ENCODE measurements at regions not wholly inside any gene's neighbourhood (a gene's known extent, or its start where the extent isn't known, plus 50 kb on each side); places are given as distances from the start of the nearest gene placed in this dataset.
"Not testable (repeated sequence)": the region's sequence is repeated elsewhere in the genome, so short reads cannot be mapped to it uniquely, and the experiment has no call there.

GRCh38 chr14:53237488-53237887 is 84.4 kb upstream of the DDHD1 start:
- H3K4me3 Mint-ChIP-seq = no peak overlapping the region
- intact Hi-C loops (cut with micrococcal nuclease) = no loop called here
- no peak overlapping the region for H3K27ac Mint-ChIP-seq
- H3K27me3 Mint-ChIP-seq = no peaks in the 10 kb centered on the region
- peaks cover 14% of the 10 kb centered on the region for H3K9me3 Mint-ChIP-seq
- no peaks in the 10 kb centered on the region for H3K36me3 Mint-ChIP-seq (ENCODE audit: low read depth)
- H3K4me1 Mint-ChIP-seq (ENCODE audit: low read depth) = peaks cover 6% of the 10 kb centered on the region

DNA sequence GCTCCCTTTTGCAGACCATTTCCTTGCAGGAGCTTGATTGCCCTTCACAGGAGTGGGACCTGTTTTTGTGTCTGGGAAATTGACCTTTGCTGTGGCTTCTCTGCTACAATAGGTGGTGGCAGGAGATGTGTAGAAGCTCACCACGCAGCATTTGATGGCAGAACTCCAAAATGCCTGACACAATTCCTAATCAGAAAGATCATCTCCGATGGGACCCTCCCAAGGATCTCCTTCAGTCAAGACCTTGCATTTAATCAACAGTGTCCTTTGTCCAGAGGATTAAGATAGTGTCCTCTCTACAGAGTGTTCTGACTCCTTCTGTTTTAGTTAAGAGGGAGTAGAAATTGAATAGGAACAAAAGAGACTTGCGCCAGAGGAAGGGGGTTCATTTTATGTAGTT is 83.6 kb upstream of the DDHD1 start:
- Mint-ChIP-seq H3K27me3 (no peaks in the 10 kb centered on the region), H3K4me3 (no peak overlapping the region), H3K4me1 (ENCODE audit: low read depth) (peaks cover 6% of the 10 kb centered on the region), H3K36me3 (ENCODE audit: low read depth) (no peaks in the 10 kb centered on the region), H3K9me3 (peaks cover 7% of the 10 kb centered on the region), H3K27ac (no peak overlapping the region)
- intact Hi-C loops (cut with micrococcal nuclease) = no loop called here

DNA sequence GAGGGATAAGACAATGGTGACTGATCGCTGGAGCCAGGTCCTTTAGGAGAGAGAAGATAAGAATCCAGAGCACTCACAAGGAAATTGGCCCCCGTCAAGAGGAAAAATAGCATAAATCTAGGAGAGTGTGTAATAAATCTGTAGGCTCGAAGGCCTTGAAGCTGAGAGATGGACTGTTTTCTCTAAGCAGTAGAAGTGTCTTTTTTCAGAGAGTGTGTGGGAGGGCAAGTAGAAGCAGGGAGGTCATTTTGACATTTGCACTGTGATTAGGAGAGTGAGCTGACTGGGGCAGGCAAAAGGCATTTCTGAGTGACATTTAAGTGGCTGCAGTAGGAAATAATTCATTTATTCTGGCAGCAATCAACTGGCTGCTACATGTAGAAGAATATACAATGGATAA is 78.0 kb upstream of the DDHD1 start:
- Mint-ChIP-seq H3K9me3 (peaks cover 8% of the 10 kb centered on the region), H3K36me3 (ENCODE audit: low read depth) (no peaks in the 10 kb centered on the region), H3K4me3 (no peak overlapping the region), H3K4me1 (ENCODE audit: low read depth) (no peaks in the 10 kb centered on the region), H3K27ac (no peak overlapping the region), H3K27me3 (no peaks in the 10 kb centered on the region)
- intact Hi-C loops (cut with micrococcal nuclease) = no loop called here

DNA sequence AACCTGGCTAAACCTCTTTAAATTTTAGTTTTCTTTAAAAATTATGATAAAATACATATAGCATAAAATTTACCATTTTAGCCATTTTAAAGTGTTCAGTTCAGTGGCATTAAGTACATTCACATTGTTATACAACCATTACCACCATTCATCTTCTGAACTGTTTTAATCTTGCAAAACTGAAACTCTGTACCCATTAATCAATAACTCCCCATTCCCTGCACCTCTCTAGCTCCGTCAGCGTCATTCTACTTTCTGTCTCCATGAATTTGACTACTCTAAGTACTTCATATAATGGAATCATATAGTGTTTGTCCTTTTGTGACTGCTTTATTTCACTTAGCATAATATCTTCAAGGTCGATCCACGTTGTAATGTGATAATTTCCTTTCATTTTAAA is 75.8 kb upstream of the DDHD1 start:
- intact Hi-C loops (cut with micrococcal nuclease) = no loop called here
- H3K36me3 Mint-ChIP-seq (ENCODE audit: low read depth) = no peaks in the 10 kb centered on the region
- no peaks in the 10 kb centered on the region for H3K27me3 Mint-ChIP-seq
- no peak overlapping the region for H3K27ac Mint-ChIP-seq
- peaks cover 27% of the 10 kb centered on the region for H3K9me3 Mint-ChIP-seq
- no peaks in the 10 kb centered on the region for H3K4me1 Mint-ChIP-seq (ENCODE audit: low read depth)
- H3K4me3 Mint-ChIP-seq = no peak overlapping the region

- H3K27me3 Mint-ChIP-seq = no peaks in the 10 kb centered on the region
Observed at GRCh38 chr14:53227154-53227718, 74.1 kb upstream of the DDHD1 start.

DNA sequence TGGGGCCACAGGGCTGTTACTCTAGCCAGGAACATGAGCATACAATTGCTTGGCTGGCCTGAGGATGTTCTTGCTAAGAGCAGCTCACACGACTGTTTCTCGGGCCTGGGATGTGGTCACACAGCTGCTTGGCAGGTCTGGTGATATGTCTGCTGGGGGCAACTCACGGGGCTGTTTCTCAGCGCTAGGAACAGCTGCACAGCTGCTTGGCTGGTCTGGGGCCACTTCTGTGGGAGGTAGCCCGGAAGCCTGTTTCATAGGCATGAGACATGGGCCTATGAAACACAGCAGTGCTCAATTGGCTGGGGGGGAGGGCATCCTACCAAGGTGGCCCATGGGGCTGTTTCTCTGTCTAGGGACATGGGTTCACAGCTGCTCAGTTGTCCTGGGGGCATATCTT is 73.4 kb upstream of the DDHD1 start:
- no peak overlapping the region for H3K27ac Mint-ChIP-seq
- no peak overlapping the region for H3K4me3 Mint-ChIP-seq
- H3K9me3 Mint-ChIP-seq = peaks cover 27% of the 10 kb centered on the region
- no peaks in the 10 kb centered on the region for H3K36me3 Mint-ChIP-seq (ENCODE audit: low read depth)
- no peaks in the 10 kb centered on the region for H3K4me1 Mint-ChIP-seq (ENCODE audit: low read depth)
- H3K27me3 Mint-ChIP-seq = no peaks in the 10 kb centered on the region
- intact Hi-C loops (cut with micrococcal nuclease) = no loop called here

More at GRCh38 chr14:53227154-53227718, 74.1 kb upstream of the DDHD1 start:
- Mint-ChIP-seq H3K36me3 (ENCODE audit: low read depth) (no peaks in the 10 kb centered on the region), H3K27ac (no peak overlapping the region), H3K9me3 (peaks cover 27% of the 10 kb centered on the region), H3K4me3 (no peak overlapping the region), H3K4me1 (ENCODE audit: low read depth) (no peaks in the 10 kb centered on the region)
- intact Hi-C loops (cut with micrococcal nuclease) = no loop called here

GRCh38 chr14:53220914-53221313 is 67.8 kb upstream of the DDHD1 start:
- no peak overlapping the region for H3K4me3 Mint-ChIP-seq
- H3K9me3 Mint-ChIP-seq = peaks cover 17% of the 10 kb centered on the region
- H3K36me3 Mint-ChIP-seq (ENCODE audit: low read depth) = no peaks in the 10 kb centered on the region
- peaks cover 2% of the 10 kb centered on the region for H3K27me3 Mint-ChIP-seq
- intact Hi-C loops (cut with micrococcal nuclease) = no loop called here
- no peak overlapping the region for H3K27ac Mint-ChIP-seq
- peaks cover 7% of the 10 kb centered on the region for H3K4me1 Mint-ChIP-seq (ENCODE audit: low read depth)

DNA sequence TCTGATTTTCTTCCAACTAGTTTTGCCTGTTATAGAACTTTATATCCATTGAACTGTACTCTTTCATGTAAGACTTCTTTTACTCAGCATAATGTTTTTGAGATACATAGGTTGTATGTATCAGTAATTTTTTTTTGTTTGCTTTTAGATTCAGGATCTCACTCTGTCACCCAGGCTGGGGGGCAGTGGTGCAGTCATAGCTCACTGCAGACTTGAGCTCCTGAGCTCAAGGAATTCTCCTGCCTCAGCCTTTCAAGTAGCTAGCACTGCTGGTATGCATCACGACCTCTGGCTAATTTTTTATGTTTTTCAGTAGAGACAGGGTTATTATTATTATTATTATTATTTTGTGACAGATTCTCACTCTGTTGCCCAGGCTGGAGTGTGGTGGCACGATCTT is 65.0 kb upstream of the DDHD1 start:
- no peaks in the 10 kb centered on the region for H3K36me3 Mint-ChIP-seq (ENCODE audit: low read depth)
- H3K4me1 Mint-ChIP-seq (ENCODE audit: low read depth) = peaks cover 7% of the 10 kb centered on the region
- peak overlapping the region; percentile 79 for H3K4me3 Mint-ChIP-seq
- intact Hi-C loops (cut with micrococcal nuclease) = loop anchor here (5.0 kb wide), 1 partner anchor 66 kb away; the partner anchor contains the start of gene DDHD1
- H3K27me3 Mint-ChIP-seq = peaks cover 2% of the 10 kb centered on the region
- no peaks in the 10 kb centered on the region for H3K9me3 Mint-ChIP-seq
- peak overlapping the region; percentile 74 for H3K27ac Mint-ChIP-seq

GRCh38 chr14:53217316-53217994 is 64.3 kb upstream of the DDHD1 start:
- Mint-ChIP-seq H3K9me3 (no peaks in the 10 kb centered on the region), H3K27ac (peak overlapping the region; percentile 74), H3K4me1 (ENCODE audit: low read depth) (peaks cover 7% of the 10 kb centered on the region), H3K4me3 (peak overlapping the region; percentile 79), H3K36me3 (ENCODE audit: low read depth) (no peaks in the 10 kb centered on the region), H3K27me3 (peaks cover 2% of the 10 kb centered on the region)
- intact Hi-C loops (cut with micrococcal nuclease) = loop anchor here (5.0 kb wide), 1 partner anchor 65 kb away; the partner anchor contains the start of gene DDHD1

DNA sequence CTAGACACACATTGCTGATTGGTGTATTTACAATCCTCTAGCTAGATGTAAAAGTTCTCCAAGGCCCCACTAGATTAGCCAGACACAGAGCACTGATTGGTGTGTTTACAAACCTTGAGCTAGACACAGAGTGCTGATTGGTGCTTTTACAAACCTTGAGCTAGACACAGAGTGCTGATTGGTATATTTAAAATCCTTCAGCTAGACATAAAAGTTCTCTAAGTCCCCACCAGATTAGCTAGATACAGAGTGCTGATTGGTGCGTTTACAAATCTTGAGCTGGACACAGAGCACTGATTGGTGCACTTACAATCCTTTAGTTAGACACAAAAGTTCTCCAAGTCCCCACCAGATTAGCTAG is 63.8 kb upstream of the DDHD1 start:
- H3K9me3 Mint-ChIP-seq; H3K36me3 Mint-ChIP-seq (ENCODE audit: low read depth); H3K27me3 Mint-ChIP-seq; H3K4me1 Mint-ChIP-seq (ENCODE audit: low read depth); H3K4me3 Mint-ChIP-seq: not testable (repeated sequence)
- intact Hi-C loops (cut with micrococcal nuclease) = loop anchor here (5.0 kb wide), 1 partner anchor 65 kb away; the partner anchor contains the start of gene DDHD1
- peak overlapping the region; percentile 74 for H3K27ac Mint-ChIP-seq

DNA sequence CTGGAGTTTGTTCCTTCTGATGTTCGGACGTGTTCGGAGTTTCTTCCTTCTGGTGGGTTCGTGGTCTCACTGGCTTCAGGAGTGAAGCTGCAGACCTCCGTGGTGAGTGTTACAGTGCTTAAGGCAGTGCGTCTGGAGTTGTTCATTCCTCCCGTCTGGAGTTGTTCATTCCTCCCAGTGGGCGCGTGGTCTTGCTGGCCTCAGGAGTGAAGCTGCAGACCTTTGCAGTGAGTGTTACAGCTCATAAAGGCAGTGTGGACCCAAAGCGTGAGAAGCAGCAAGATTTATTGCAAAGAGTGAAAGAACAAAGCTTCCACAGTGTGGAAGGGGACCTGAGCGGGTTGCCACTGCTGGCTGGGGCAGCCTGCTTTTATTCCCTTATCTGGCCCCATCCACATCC is 63.4 kb upstream of the DDHD1 start:
- H3K27ac Mint-ChIP-seq; H3K36me3 Mint-ChIP-seq (ENCODE audit: low read depth); H3K9me3 Mint-ChIP-seq; H3K4me1 Mint-ChIP-seq (ENCODE audit: low read depth); H3K4me3 Mint-ChIP-seq; H3K27me3 Mint-ChIP-seq: not testable (repeated sequence)
- intact Hi-C loops (cut with micrococcal nuclease) = loop anchor here (5.0 kb wide), 1 partner anchor 64 kb away; the partner anchor contains the start of gene DDHD1

GRCh38 chr14:53215101-53215500 is 62.0 kb upstream of the DDHD1 start:
- H3K4me1 Mint-ChIP-seq (ENCODE audit: low read depth) = peaks cover 7% of the 10 kb centered on the region
- H3K36me3 Mint-ChIP-seq (ENCODE audit: low read depth) = no peaks in the 10 kb centered on the region
- intact Hi-C loops (cut with micrococcal nuclease) = loop anchor here (5.0 kb wide), 1 partner anchor 63 kb away; the partner anchor contains the start of gene DDHD1
- no peaks in the 10 kb centered on the region for H3K9me3 Mint-ChIP-seq
- H3K4me3 Mint-ChIP-seq = no peak overlapping the region
- peaks cover 2% of the 10 kb centered on the region for H3K27me3 Mint-ChIP-seq
- no peak overlapping the region for H3K27ac Mint-ChIP-seq

DNA sequence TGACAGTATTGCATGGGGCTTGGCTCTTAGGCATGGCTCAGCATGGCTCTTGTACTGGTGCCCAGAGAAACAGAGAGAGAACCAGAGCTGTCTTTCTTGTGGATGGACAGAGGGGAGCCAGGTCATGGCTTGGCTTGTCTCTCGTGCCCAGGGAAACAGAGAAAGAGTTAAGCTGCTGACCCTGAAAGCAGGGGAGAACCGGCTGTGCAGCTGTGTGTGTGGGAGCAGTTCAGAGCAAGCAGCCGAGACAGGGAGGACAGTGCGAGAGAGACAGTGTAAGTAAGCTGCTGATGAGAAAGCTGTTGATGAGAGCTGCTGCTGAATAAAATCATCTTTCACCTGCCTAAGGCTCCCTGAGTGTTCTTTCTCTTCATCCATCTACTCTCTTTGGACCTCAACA is 61.3 kb upstream of the DDHD1 start:
- intact Hi-C loops (cut with micrococcal nuclease) = no loop called here
- Mint-ChIP-seq H3K4me1 (ENCODE audit: low read depth) (peaks cover 7% of the 10 kb centered on the region), H3K9me3 (no peaks in the 10 kb centered on the region)

GRCh38 chr14:53213761-53214160 is 60.6 kb upstream of the DDHD1 start:
- Mint-ChIP-seq H3K27me3 (peaks cover 2% of the 10 kb centered on the region), H3K27ac (no peak overlapping the region)

More for the DNA sequence above, 61.3 kb upstream of the DDHD1 start:
- Mint-ChIP-seq H3K27ac (no peak overlapping the region), H3K27me3 (peaks cover 2% of the 10 kb centered on the region), H3K4me3 (no peak overlapping the region), H3K36me3 (ENCODE audit: low read depth) (no peaks in the 10 kb centered on the region)

DNA sequence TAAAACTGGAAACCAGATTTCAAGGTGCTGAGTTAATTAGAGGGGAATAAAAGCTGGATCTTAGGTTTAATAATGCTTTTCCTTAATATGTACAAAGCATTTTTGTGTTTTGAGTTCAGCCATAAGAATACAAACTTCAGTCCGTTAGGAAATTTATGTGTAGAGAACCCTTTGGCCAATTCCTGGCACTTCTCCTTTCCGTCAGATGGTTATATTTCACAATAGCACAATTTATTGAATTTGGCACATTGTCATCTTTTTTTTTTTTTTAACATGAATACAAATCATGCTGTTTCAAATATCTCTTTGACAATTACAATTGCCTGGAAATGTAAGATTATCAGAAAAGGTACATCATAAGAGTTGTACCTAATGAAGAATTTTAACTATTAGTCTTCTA is 56.2 kb upstream of the DDHD1 start:
- Mint-ChIP-seq H3K27me3 (no peaks in the 10 kb centered on the region), H3K4me3 (no peak overlapping the region), H3K4me1 (ENCODE audit: low read depth) (peaks cover 5% of the 10 kb centered on the region), H3K9me3 (no peaks in the 10 kb centered on the region), H3K27ac (no peak overlapping the region), H3K36me3 (ENCODE audit: low read depth) (no peaks in the 10 kb centered on the region)
- intact Hi-C loops (cut with micrococcal nuclease) = no loop called here

More at GRCh38 chr14:53213761-53214160, 60.6 kb upstream of the DDHD1 start:
- no peak overlapping the region for H3K4me3 Mint-ChIP-seq
- H3K36me3 Mint-ChIP-seq (ENCODE audit: low read depth) = no peaks in the 10 kb centered on the region
- H3K4me1 Mint-ChIP-seq (ENCODE audit: low read depth) = peaks cover 7% of the 10 kb centered on the region
- no peaks in the 10 kb centered on the region for H3K9me3 Mint-ChIP-seq
- intact Hi-C loops (cut with micrococcal nuclease) = no loop called here

All from dendritic cell treated with granulocyte-macrophage colony-stimulating factor and Interleukin-4, amounts not matched to agents 40 ng/mL and 50 ng/mL, for 4 days (primary cell).